Keratinocyte (primary cell): ENCODE measurements at regions not wholly inside any gene's neighbourhood (a gene's known extent, or its start where the extent isn't known, plus 50 kb on each side); places are given as distances from the start of the nearest gene placed in this dataset.
"Not testable (repeated sequence)": the region's sequence is repeated elsewhere in the genome, so short reads cannot be mapped to it uniquely, and the experiment has no call there.

Experiments
- DNase-seq: peaks from one replicate; pipeline ENCODE4 v3.0.0-alpha.2; 2011; ENCODE audit warnings: low read depth, missing footprints, low spot score
- FAIRE-seq: peaks from 2 replicates; lab custom pipeline; 2011; peaks lifted over from hg19 to GRCh38; lab: Jason Lieb, UNC
- H2AFZ ChIP-seq: 2 replicates; pipeline ENCODE4 v1.6.0; 2012; ENCODE audit warnings: low read length, control low read depth, inconsistent platforms; ENCODE audit not compliant: control insufficient read depth
- H3K27ac ChIP-seq: 2 replicates; pipeline ENCODE4 v1.5.1; 2011; ENCODE audit warnings: low read length; ENCODE audit not compliant: control insufficient read depth, insufficient read depth
- H3K27me3 ChIP-seq: 3 replicates; pipeline ENCODE4 v1.6.0; 2011; ENCODE audit warnings: low read length; ENCODE audit not compliant: control insufficient read depth, insufficient read depth; ENCODE audit errors: extremely low read depth
- H3K36me3 ChIP-seq, 2 experiments: 2 replicates in 1 of 2; 3 replicates in 1 of 2; pipeline ENCODE4 v1.5.1; 2011; ENCODE audit warnings: low read length in 2 of 2, mild to moderate bottlenecking in 1 of 2; ENCODE audit not compliant: control insufficient read depth in 2 of 2, insufficient read depth in 2 of 2; ENCODE audit errors: extremely low read depth in 1 of 2
- H3K4me1 ChIP-seq: 3 replicates; pipeline ENCODE4 v1.5.1; 2011; ENCODE audit warnings: low read length; ENCODE audit not compliant: control insufficient read depth, insufficient read depth; ENCODE audit errors: extremely low read depth
- H3K4me2 ChIP-seq: 3 replicates; pipeline ENCODE4 v1.6.0; 2011; ENCODE audit warnings: low read depth, low read length; ENCODE audit not compliant: control insufficient read depth, insufficient read depth; ENCODE audit errors: extremely low read depth
- H3K4me3 ChIP-seq, 3 experiments: fragments of 200-600 bp in 1 of 3; sonication (generic) in 1 of 3; 2 replicates in 2 of 3; 3 replicates in 1 of 3; pipeline ENCODE4 v1.5.1; 2011 to 2016; ENCODE audit warnings: low read length in 3 of 3, mild to moderate bottlenecking in 3 of 3, control low read depth in 2 of 3, inconsistent platforms in 1 of 3, low read depth in 1 of 3, mixed read lengths in 1 of 3, mixed run types in 1 of 3, moderate library complexity in 1 of 3; ENCODE audit not compliant: control insufficient read depth in 2 of 3, insufficient read depth in 2 of 3; ENCODE audit errors: extremely low read depth in 1 of 3
- H3K79me2 ChIP-seq: 2 replicates; pipeline ENCODE4 v1.6.0; 2012; ENCODE audit warnings: low read length; ENCODE audit not compliant: control insufficient read depth, insufficient read depth
- H3K9ac ChIP-seq: 3 replicates; pipeline ENCODE4 v1.6.0; 2011; ENCODE audit warnings: low read length; ENCODE audit not compliant: control insufficient read depth, insufficient read depth; ENCODE audit errors: extremely low read depth
- H3K9me1 ChIP-seq: 3 replicates; pipeline ENCODE4 v1.6.0; 2011; ENCODE audit warnings: low read length; ENCODE audit not compliant: control insufficient read depth, insufficient read depth; ENCODE audit errors: extremely low read depth
- H3K9me3 ChIP-seq: 2 replicates; pipeline ENCODE4 v1.5.1; 2012; ENCODE audit warnings: low read depth, low read length; ENCODE audit not compliant: control insufficient read depth
- H4K20me1 ChIP-seq: 3 replicates; pipeline ENCODE4 v1.6.0; 2011; ENCODE audit warnings: low read length; ENCODE audit not compliant: control insufficient read depth, insufficient read depth; ENCODE audit errors: extremely low read depth
- CTCF ChIP-seq, 3 experiments: IDR thresholded peaks in 1 of 3; conservative IDR thresholded peaks in 1 of 3; optimal IDR thresholded peaks in 1 of 3; 2 replicates in 2 of 3; 3 replicates in 1 of 3; pipeline versions ENCODE3 to v1.5.1; 2011; ENCODE audit warnings: low read length in 3 of 3, mild to moderate bottlenecking in 3 of 3, moderate library complexity in 2 of 3, control low read depth in 1 of 3, inconsistent platforms in 1 of 3; ENCODE audit not compliant: insufficient read depth in 2 of 3; ENCODE audit errors: extremely low read depth in 1 of 3
- EZH2 ChIP-seq: IDR thresholded peaks from one replicate; pipeline ENCODE4 v1.6.1; 2012; ENCODE audit warnings: inconsistent platforms, mild to moderate bottlenecking, low read length, moderate library complexity
- dilution Hi-C: fragments of 300-500 bp; cut with MboI; formaldehyde crosslinking; loops from one replicate; pipeline ENCODE4 v1.7.0; 2020; ENCODE audit warnings: low sequenced_read_pairs; ENCODE audit not compliant: extremely low pct_ligation_motif_present

- no peaks in the 10 kb centered on the region for H3K9me1 ChIP-seq
- H3K27ac ChIP-seq, result no peak overlapping the region
- H3K4me3 ChIP-seq, result no peak overlapping the region
- no peak for TF ChIP-seq EZH2
- TF ChIP-seq CTCF (optimal IDR thresholded peaks at IDR 0.05 in 1 of 3, IDR thresholded peaks at IDR 0.05 in 1 of 3, conservative IDR thresholded peaks at IDR 0.05 in 1 of 3; ENCODE audit: extremely low read depth in 1 of 3, insufficient read depth in 2 of 3, low read length in 3 of 3), result no peak
- FAIRE-seq, result no peak
- no peak overlapping the region for H3K4me2 ChIP-seq
- H3K79me2 ChIP-seq, result no peaks in the 10 kb centered on the region
- dilution Hi-C loops, result no loop called here
- no peaks in the 10 kb centered on the region for H3K36me3 ChIP-seq
- no peaks in the 10 kb centered on the region for H3K27me3 ChIP-seq
- no peak for DNase-seq
- no peak overlapping the region for H3K9ac ChIP-seq
- H3K9me3 ChIP-seq, result peaks cover 4% of the 10 kb centered on the region
- H4K20me1 ChIP-seq, result no peaks in the 10 kb centered on the region
- no peaks in the 10 kb centered on the region for H3K4me1 ChIP-seq
- H2AFZ ChIP-seq, result no peak overlapping the region
Measured at GRCh38 chr20:52425253-52425652, 233.7 kb upstream of the ZFP64 start.

- H3K9me3 ChIP-seq, H2AFZ ChIP-seq, H3K27ac ChIP-seq, H3K27me3 ChIP-seq, H3K4me2 ChIP-seq, H3K4me3 ChIP-seq, dilution Hi-C loops, H3K79me2 ChIP-seq, H3K9me1 ChIP-seq, H4K20me1 ChIP-seq, H3K9ac ChIP-seq, H3K36me3 ChIP-seq, H3K4me1 ChIP-seq, DNase-seq, FAIRE-seq: not testable (repeated sequence)
Measured at GRCh38 chr20:52424357-52424942, 232.9 kb upstream of the ZFP64 start.

GRCh38 chr20:52423536-52424140 lies 232.1 kb upstream of the ZFP64 start:
- H3K27ac ChIP-seq, H4K20me1 ChIP-seq, H3K4me2 ChIP-seq, H3K4me3 ChIP-seq, H3K79me2 ChIP-seq, DNase-seq, H2AFZ ChIP-seq, FAIRE-seq, H3K4me1 ChIP-seq, H3K9me1 ChIP-seq, H3K36me3 ChIP-seq, dilution Hi-C loops, H3K9me3 ChIP-seq, H3K9ac ChIP-seq, H3K27me3 ChIP-seq: not testable (repeated sequence)
